NCI-H2029 treated with DMSO at 0.1 percent for 48 hours (cell line): ENCODE measurements at regions not wholly inside any gene's neighbourhood (a gene's known extent, or its start where the extent isn't known, plus 50 kb on each side); places are given as distances from the start of the nearest gene placed in this dataset.

Source experiments
- DNase-seq: peaks from one replicate; lab custom pipeline; 2025; lab: John Stamatoyannopoulos, UW

DNA sequence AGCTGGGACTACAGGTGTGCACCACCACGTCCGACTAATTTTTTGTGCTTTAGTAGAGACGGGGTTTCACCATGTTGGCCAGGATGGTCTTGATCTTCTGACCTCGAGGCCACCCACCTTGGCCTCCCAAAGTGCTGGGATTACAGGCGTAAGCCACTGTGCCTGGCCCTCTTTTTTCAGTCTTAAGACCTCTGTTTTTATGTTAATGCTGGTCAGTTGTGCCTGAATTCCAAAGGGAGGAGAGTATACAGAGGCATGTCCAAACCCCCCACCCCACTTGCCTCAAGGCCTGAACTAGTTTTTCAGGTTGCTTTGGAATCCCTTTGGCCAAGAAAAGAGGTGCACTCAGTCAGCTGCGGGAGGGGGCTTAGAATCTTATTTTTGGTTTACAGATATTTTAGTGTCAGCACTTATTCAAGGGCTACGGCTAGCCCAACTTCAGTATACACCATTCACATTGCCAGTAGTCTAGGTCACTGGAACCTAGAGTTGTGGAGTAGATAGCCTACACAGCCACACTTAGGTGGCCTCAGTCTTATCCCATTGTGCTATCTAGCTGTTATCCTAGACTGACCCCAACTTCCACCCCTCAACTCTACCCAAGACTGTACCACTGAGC is 128.0 kb upstream of the TPM1 start:
- no peak for DNase-seq

DNA sequence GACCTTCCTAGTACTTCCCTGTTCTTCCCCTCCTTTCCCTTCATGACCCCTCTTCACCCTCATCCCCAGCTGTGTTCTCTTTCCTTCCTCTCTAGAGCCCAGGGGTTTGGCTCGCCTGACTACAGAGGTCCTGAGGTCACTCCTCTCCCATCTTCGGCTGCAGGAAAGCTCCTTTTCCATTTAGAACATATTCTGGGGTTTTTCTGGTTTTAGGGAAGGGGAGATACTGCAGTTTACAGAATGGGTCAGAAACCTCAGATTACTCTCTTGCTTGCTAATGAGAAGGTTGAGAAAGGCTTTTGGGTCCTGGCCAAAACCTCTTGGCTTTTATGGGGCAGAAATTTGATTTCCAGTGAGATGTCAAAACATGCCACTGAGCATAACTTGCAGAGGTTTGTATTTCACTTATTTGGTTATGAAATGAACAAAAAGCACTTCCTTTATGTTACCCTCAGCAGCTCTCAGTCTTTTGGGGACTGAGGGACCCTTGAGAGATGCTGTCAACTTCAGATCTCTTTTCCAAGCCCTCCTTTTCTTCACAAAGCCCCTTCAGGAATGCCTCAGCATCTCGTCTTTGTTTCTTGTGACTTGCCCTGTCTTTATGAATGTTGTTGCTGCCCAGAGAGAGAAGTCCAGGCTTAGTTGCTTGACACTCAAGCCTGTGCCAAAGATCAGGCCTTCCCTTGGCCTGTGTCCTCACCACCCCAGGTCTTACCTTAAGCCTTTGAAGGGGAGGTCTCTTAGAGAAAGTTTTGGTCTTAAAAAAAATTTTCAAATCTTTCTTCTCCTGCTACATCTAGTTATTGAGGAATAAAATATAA is 121.7 kb upstream of the TPM1 start:
- no peak for DNase-seq

DNA sequence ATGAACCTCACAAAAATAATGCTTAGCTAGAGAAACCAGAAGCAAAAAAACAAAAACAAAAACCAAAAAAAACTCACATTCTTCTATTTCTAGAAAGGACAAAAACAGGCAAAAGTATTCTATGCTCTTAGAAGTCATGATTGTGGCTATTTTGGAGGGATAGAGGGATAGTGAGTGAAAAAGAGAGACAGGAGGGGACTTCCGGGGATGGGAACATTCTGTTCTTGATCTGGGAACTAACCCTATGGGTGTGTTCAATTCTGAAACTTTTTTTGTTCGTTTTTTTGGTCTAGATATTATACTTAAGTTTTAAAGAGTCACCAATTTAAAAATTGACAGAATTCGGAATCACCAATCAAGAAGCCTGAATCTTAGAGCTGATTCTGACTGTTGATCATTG is 120.0 kb upstream of the TPM1 start:
- DNase-seq, result no peak

DNA sequence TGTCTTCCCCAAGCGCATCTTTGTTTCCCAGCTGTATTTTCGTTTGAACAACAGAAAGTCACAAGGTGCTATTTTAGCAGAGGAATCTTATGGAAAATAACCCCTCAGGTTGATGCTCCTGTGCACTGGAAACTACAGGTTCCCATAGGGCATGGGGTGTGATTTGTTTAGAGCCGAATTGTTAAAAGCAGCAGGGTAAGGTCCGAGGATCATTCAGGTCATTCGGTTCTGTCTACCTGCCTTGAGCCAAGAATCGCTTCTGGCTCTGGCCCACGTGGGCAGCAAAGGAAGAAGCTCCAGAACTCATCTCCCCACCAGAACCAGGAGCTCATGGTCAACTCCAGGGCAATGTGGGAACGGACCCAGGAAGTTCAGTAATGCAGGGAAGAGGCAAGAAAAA is 116.7 kb upstream of the TPM1 start:
- no peak for DNase-seq

DNA sequence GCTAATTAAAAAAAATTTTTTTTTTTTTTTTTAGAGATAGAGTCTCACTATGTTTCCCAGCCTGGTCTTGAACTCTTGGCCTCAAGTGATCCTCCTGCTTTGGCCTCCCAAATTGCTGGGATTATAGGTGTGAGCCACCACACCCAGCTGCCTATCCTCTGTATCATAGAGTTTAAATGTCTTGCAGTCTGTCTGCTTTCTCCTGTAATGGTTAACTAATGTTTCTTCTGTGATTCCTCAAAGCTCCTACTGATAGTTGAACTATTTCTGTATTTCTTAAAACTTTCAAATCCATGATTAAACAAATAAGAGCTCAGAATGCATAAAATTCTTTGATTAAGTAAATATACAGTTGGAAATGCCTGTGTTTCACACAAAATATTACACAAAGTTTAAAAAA is 115.4 kb upstream of the TPM1 start:
- DNase-seq, result no peak

DNA sequence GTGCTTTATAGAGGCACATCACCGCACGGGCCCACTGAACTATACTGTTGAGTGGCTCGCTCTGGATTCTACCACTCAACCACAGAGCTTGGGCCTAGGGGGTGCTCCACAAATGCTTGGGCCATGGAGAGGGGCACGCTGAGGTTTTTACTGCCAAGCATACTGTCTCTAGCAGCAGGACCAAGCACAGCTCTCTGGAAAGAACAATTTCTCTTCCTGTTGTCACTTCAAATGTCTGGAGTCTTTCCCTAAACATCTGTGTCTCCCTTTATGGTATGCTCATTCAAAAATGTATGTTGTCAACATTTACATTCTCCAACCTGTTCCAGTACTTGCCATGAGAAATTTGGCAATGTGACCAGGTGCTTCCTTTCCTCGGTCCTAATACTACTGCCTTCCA is 114.7 kb upstream of the TPM1 start:
- no peak for DNase-seq

DNA sequence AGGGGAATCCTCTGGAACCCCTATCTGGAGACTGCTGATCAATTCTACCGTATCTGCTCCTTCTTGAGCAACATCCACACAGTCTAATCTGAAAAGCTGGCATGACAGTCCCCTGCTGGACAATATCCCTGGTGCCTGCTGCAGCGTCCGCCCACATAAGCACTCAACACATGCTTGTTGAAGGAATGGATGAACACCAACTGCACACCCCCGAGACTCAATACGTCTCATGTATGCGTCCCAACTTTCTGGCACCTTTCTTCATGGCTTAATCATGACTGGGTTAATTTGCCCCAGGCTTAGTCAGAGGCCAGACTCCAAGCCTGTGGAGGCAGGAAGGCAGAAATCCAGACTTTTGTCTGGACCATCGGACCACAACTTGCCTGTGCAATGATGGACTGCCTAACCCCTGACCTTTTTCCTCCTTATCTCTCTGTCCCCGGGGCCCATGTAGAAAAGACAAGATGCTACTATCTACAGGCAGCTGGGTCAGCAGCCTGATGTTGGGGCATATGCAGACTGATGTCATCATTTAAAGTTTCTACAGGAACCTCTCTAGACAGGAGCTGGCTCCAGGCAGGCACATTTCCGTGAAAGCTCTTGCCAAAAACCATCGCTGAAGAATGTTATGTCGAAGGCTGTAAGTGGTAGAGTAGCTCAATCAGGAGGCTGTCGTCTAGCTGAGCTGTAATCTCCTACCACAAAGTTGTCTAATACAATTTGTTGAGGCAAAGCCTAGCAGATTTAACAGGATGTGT is 114.1 kb upstream of the TPM1 start:
- no peak for DNase-seq

DNA sequence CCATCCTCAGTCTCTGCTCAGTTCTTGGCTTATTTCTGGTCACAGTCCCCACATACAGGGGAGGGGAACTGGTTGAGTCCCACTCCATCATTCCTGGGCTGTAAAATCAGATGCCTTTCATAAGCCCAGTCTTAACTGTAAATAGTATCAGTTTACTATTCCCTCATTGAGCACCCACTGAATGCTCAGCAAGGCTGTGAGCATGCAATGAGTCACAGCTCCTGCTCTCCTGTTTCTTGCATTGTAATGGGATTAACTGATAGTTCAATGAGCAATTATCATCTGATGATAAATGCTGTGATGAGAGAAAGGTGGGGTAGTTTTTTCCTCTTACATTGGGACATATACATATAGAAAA is 113.6 kb upstream of the TPM1 start:
- no peak for DNase-seq

DNA sequence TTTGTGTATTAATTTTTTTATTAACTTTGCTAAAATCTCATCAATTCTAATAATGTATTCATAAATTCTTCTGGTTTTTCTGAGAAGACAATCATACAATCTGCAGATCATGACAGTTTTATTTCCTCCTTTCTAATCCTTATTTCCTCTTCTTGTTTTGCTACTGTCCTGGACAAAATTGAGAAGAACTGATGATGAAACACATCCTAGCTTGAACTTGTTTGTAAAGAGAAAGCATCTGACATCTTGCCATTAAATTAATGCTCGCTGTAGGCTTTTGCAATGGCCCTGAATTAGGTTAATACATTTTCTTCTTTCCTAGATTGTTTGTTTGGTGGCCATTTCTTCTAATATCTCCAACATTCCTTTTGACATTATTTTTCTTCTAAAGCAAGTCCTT is 110.9 kb upstream of the TPM1 start:
- no peak for DNase-seq

DNA sequence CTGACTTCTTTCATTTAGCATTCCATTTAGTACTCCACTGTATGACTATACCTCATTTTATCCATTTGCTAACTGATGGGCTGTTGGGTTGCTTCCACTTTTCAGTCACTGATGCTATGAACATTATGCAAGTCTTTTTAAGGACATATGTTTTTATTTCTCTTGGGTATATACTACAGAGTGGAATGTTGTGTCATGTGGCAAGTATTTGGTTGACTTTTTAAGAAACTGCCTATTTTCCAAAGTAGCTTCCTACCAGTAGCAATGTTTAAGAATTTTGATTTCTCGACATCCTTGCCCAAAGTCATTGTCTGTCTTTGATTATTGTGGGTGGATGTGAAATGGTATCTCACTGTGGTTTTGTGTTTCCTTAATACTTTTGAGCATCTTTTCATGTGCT is 110.1 kb upstream of the TPM1 start:
- no peak for DNase-seq

DNA sequence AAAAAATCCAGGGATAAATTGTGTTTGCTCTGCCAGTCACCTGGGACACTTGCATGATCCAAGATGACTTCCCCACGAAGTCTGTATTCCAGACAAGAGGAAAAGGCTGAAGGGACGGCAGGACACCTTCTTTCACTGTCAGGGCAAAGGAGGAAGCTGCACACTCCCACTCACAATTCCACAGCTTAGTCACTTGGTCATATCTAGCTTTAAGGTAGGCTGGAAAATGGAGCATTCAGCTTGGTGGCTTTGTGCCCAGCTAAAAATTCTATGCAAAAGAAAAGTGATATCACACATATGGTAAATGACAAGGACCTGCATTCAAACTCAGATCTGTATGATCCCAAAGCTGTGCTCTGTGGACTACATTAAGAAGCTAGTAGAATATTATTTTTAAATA is 109.2 kb upstream of the TPM1 start:
- DNase-seq, result no peak

DNA sequence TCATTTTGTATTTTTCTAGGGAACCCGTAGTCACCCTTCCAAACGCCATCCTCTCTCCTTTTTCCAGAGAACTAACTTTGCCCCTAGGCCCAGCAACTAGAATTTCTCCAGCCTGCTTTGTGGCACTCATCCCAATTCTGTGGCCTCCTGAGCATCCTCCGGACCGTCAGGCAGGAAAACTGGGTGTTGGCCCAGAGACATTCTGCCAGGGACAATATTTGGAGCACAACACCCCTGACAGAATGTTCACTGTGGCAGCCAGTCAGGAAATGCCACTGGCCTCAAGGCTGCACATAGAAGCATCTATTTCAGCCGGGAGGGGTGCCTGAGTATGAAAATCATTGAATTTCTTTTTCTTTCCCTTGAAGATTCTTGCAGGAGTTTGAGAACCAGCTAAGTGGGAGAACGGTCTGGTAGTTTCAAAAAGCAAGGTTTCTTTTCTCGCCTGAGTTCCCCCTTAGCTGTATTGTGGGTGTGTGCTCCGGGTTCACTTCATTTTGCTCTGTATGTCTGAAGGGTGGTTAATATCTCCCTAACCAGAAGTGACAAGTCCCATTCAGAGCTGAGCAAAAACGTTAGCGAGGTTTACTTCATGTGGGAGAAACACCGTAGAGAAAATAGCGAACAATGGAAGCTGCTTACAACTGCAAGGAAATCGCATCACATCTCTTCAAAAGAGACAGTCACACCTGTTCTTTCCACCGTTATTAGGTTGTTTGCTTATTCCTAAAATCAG is 108.1 kb upstream of the TPM1 start:
- no peak for DNase-seq

DNA sequence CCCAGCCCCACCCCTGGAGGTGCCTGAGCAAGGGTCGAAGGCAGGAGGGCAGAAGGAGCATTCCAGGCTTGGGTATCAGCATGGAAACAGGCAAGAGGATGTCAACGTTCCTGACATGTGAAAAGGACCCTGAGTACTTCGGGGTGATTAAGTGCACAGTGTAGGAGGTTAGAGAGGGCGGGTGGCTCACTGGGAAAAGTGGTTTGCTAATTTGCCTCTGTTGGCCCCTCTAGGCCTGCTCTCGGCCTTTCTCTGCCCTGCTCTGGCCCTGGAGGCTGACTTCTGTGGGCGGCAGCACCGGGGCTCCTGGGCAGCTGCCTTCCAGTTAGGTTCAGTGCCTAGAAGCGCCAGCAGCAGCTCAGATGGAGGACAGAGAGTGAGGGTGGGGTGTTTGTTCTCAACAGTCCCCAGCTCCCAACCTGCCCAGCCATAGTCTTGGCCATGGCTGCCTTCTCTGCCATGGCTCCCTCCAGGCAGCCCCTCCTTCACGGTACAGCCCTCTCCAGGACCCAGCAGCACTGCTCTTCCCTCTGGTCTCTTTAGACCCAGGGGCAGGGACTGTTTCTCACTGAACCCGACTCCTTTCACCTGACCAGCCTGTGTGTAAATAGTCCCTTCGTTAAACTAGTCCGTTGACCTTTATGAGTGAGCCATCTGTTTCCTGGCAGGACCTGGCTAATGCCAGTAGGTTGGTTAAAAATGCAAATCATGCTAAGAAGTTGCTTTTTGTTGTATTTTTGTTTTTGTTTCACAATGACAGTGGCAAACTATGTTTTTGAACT is 107.1 kb upstream of the TPM1 start:
- no peak for DNase-seq

DNA sequence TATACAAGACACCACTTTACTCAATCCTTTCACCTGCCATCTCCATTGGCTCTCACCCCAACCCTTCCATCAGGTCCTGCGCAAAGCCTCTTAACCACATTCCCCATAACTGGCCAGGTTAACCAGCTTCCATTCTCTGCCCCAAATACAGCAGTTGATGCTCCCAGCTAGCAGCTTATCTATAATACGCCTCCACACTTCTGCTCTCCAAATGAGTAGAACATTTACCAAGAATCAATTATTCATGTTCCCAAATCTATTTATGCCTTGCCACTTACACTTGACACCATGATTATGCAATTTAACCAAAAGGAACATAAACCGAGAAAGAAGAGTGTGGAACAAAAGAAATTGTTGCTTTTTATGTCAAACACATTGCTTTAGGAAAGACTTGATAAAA is 103.7 kb upstream of the TPM1 start:
- DNase-seq, result no peak

DNA sequence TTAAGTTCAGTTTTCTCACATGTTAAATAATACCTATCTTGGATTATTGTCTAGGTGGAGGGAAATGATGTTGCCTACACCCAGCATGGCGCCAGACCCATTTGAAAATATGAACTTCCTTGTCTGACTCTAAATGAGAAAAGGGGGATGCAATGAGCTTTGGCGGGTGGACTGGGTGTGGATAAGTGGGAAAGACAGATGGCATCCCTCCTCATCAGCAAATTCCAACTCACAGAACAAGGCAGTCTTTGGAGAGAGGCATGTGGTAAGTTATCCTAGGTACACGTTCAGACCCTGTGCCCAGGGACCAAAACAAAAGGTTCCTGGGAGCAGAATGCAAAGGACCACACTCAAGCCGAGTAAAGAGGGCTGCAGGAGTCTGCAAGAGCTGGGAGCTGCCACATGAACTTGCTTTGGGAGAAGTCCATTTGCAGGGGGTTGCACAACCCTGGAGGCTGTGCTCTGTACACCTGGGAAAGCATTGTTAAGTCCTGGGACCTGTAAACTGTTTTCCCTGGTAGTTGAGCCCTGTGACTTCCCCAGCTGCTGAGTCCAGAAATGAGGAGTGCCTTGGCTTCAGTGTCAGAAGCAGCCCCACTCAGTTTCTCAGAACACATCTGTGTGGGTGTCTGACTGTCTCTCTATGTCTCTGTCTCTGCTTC is 102.3 kb upstream of the TPM1 start:
- no peak for DNase-seq

DNA sequence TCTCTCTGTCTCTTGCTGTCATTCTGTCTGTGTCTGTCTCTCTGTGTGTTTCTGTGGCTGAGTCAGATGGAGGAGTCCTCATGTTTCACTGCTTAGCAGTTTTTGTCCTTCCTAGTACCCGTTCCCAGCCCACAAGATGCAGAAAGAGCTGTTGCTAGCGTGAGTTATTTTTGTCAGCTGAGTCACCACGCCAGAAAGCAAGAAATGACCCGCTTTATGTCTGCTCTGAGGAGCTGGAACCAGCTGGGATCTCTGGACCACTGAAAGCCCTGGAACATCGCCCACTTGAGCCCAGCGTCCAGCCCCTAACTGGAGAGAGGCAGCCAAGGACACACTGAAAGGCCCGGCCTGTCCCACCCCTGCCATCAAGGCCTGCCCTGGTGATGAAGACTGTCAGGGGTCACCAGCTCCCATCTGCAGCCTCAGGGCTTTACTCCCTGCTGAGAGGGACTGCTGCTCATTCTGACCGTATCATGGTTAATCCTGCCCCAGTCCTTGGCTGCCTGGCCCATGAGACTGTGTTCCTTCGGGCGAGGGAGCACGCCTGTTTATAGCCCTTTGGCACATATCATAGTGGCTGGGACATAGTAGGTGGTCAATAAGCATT is 101.7 kb upstream of the TPM1 start:
- DNase-seq, result no peak

DNA sequence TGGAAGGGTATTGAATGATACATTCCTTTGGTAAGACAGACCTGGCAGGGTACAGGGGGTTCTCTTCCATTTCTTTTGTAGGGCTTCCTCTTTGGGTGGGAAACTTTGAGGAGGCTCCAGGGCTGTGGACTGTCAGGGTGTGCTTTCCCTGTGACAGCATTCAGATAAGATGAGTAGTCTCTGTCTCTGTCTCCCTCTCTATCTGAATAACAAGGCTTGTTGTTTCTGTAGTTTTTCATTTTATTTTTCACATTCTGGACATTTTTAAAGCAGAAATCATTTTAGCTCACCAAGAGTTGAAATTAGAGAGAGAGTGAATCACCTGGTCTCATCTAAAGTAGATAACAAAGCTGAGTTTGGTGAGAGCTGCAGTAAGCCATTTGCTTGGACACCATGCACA is 100.8 kb upstream of the TPM1 start:
- no peak for DNase-seq

DNA sequence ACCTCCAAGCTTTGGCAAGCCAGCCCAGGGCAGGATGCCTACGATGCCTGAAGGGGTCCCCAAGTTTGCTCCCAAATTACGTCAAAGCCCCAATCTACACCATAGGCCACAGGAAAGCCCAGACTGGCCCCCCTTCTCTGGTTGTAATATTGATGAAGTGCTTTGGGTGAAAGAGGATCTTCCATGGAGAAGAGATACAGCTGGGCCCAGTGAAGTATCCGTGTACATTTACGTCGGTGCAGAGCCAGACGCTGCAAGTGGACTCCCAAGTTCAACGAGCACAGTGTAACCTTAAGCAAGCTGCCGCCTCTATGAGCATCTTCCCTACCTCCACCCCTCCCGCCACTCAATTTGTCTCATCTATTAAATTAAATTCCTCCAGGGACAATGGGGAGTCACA is 100.1 kb upstream of the TPM1 start:
- no peak for DNase-seq

DNA sequence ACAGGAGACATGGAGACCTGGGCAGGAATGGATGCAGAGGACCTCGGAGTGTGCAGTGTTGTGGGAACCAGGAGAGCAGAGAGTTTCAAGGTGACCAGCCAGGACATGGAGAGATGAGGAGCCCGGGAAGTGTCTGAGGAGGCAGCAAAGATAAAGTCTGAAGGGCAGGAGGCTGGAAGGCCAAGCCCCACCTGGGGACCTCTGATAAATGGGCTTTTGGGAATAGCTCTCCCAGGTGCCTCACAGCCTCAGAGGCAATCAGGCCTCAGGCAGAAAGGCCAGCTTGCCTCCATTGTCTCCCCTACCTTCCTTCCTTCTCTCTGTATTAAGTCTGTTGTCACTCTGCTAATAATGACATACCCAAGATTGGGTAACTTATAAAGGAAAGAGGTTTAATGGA is 97.5 kb upstream of the TPM1 start:
- no peak for DNase-seq

DNA sequence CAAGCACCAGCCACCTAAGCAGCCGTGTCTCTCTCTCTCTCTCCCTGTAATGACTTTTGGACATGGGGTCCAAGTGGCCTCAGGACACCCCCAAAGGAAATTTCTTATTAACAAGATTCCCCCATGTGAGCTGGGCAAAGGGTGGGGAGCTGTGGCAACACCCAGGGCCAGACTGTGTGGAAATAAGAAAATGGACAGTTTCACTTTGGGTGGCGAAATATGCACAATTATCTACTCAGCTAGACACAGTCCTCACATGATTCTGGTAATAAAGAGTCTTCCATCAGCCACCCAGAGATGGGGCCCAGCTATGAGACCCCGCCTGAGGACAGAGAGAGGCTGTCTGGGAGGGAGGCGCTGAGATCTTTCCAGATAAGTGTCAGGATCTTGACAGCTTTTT is 96.8 kb upstream of the TPM1 start:
- no peak for DNase-seq

DNA sequence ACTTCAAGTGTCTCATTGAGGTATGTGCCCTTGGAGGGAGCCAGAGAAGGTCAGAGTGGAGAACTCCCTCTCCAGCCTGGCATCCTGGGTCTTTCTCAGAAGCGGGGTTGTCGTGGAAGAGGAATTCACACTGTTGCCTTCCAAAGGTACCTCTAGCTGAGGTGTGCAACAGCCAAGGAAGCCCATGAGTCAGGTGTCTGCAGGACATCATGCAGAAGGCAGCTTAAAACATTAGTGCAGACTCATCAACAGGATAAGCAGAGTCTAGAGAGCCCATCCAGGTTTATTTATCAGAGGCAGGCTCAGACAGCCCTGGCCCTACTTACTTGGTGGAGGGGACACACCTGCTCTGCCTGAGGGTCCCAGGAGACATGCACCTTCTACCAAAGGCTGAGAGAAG is 95.6 kb upstream of the TPM1 start:
- DNase-seq, result no peak
